SH-SY5Y (cell line): ENCODE measurements at regions not wholly inside any gene's neighbourhood (a gene's known extent, or its start where the extent isn't known, plus 50 kb on each side); places are given as distances from the start of the nearest gene placed in this dataset.

Experiments used
- GATA2 ChIP-seq: IDR thresholded peaks from 2 replicates; pipeline ENCODE4 v1.6.1; 2011; ENCODE audit warnings: mild to moderate bottlenecking, low read depth, low read length
- GATA3 ChIP-seq: IDR thresholded peaks from 2 replicates; pipeline ENCODE4 v1.6.1; 2011; ENCODE audit warnings: low read depth, mild to moderate bottlenecking, low read length, moderate library complexity

DNA sequence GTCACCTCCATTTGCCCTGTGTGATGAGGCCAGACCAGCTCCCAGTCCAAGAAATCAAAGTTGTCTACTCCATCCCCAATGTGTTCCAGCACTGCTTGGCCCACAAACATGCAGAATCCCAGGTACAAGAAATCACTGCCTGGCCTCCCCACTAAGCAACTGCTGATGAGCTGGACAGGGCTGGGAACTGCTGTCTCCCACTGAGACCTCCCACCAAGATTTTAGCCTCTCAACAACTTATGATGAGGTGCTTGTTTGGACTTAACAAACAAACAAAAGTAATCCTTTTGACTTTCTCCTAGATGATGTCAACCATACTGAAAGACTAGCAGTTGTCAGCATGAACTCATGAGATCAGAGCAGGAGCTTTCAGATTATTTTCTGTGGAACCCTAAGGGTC is 260.1 kb upstream of the UBE2E2 start:
- TF ChIP-seq GATA3 (no peak), GATA2 (no peak)
